Panc1 (cell line): ENCODE measurements at regions not wholly inside any gene's neighbourhood (a gene's known extent, or its start where the extent isn't known, plus 50 kb on each side); places are given as distances from the start of the nearest gene placed in this dataset.

ENCODE experiments used
- ATAC-seq: fragments of 200-7000 bp; cut with Tn5 transposase; 2 replicates; pipeline ENCODE4 v1.9.1; 2020; ENCODE audit warnings: mild to moderate bottlenecking, moderate library complexity
- BruUV-seq: library from RNA; stranded (reverse); fragments of 400-500 nt; replicated peaks from 2 replicates; lab custom pipeline; 2021; lab: Mats Ljungman, UMichigan
- CTCF ChIA-PET: fragments of 300-600 bp; sonication (Branson Sonifier 250); formaldehyde crosslinking; loops from one replicate; lab custom pipeline; 2022; ENCODE audit warnings: antibody characterized with exemption; lab: Charles Lee
- POLR2A ChIA-PET: fragments of 300-600 bp; sonication (Branson Sonifier 250); formaldehyde crosslinking; loops from one replicate; lab custom pipeline; 2022; ENCODE audit warnings: antibody characterized with exemption; lab: Charles Lee
- DNase-seq: peaks from one replicate; pipeline ENCODE4 v3.0.0-alpha.2; 2010; ENCODE audit warnings: low read depth, low spot score
- H3K27ac ChIP-seq: 2 replicates; pipeline ENCODE4 v1.5.1; 2011; ENCODE audit warnings: mild to moderate bottlenecking, low read length, inconsistent platforms
- H3K27me3 ChIP-seq: fragments of 200-500 bp; sonication (Bioruptor generic); 2 replicates; pipeline ENCODE4 v1.6.0; 2014; ENCODE audit warnings: low read length, inconsistent platforms; ENCODE audit not compliant: control insufficient read depth, insufficient read depth
- H3K36me3 ChIP-seq: fragments of 200-500 bp; sonication (Bioruptor generic); 2 replicates; pipeline ENCODE4 v1.5.1; 2014; ENCODE audit warnings: inconsistent platforms, mild to moderate bottlenecking, low read length, moderate library complexity; ENCODE audit not compliant: control insufficient read depth, insufficient read depth
- H3K4me1 ChIP-seq: 2 replicates; pipeline ENCODE4 v1.5.1; 2011; ENCODE audit warnings: inconsistent platforms, mild to moderate bottlenecking, low read length, moderate library complexity; ENCODE audit not compliant: control insufficient read depth, insufficient read depth
- H3K4me3 ChIP-seq, 2 experiments: 2 replicates each; pipeline ENCODE4 v1.5.1; 2011 to 2012; ENCODE audit warnings: low read depth in 2 of 2, low read length in 2 of 2, mild to moderate bottlenecking in 2 of 2, inconsistent platforms in 1 of 2, moderate library complexity in 1 of 2
- H3K9me3 ChIP-seq: fragments of 200-500 bp; sonication (Bioruptor generic); 2 replicates; pipeline ENCODE4 v1.5.1; 2014; ENCODE audit warnings: low read depth, mild to moderate bottlenecking, inconsistent platforms, low read length, moderate library complexity; ENCODE audit not compliant: control insufficient read depth, insufficient read depth
- CTCF ChIP-seq: fragments of 450-650 bp; IDR thresholded peaks from 2 replicates; pipeline ENCODE4 v1.5.1; 2017; ENCODE audit warnings: mild to moderate bottlenecking
- POLR2AphosphoS5 ChIP-seq: IDR thresholded peaks from 2 replicates; pipeline ENCODE4 v1.6.1; 2012; ENCODE audit warnings: mild to moderate bottlenecking, low read depth, low read length, moderate library complexity
- REST ChIP-seq, 2 experiments: IDR thresholded peaks; 2 replicates each; pipeline ENCODE4 v1.6.1; 2011 to 2012; ENCODE audit warnings: low read depth in 2 of 2, control low read depth in 1 of 2, low read length in 1 of 2, mild to moderate bottlenecking in 1 of 2, moderate library complexity in 1 of 2; ENCODE audit not compliant: insufficient read depth in 1 of 2
- SIN3A ChIP-seq: IDR thresholded peaks from 2 replicates; pipeline ENCODE4 v1.6.1; 2012; ENCODE audit warnings: low read depth, mild to moderate bottlenecking, low read length, moderate library complexity, borderline replicate concordance; ENCODE audit not compliant: insufficient read depth
- TCF7L2 ChIP-seq: IDR thresholded peaks from 2 replicates; pipeline ENCODE4 v1.6.1; 2011; ENCODE audit warnings: mild to moderate bottlenecking, low read depth, low read length, inconsistent platforms
- in situ Hi-C: cut with HindIII; loops from 2 replicates; pipeline ENCODE4 v1.10.0; 2016; ENCODE audit warnings: low sequenced_read_pairs, low pct_unique_long_range_greater_than_20kb
- intact Hi-C: fragments of 100-400 bp; cut with micrococcal nuclease; formaldehyde crosslinking; loops from one replicate; pipeline ENCODE4 v1.10.0; 2022; ENCODE audit not compliant: unreplicated experiment

GRCh38 chr5:110894805-110895204 lies 156.0 kb downstream of the SLC25A46 start:
- Histone ChIP-seq H3K27me3 (no peaks in the 10 kb centered on the region), H3K36me3 (no peaks in the 10 kb centered on the region), H3K9me3 (no peaks in the 10 kb centered on the region), H3K4me1 (no peaks in the 10 kb centered on the region), H3K4me3 (no peak overlapping the region), H3K27ac (no peak overlapping the region)
- in situ Hi-C loops (no loop called here), intact Hi-C loops (no loop called here)
- BruUV-seq = no TSS peak
- CTCF ChIA-PET = no interaction called here
- TF ChIP-seq TCF7L2 (no peak), SIN3A (no peak), POLR2AphosphoS5 (no peak), CTCF (no peak), REST (IDR thresholded peaks at IDR 0.05; ENCODE audit: insufficient read depth in 1 of 2, low read depth in 2 of 2, low read length in 1 of 2) (no peak)
- no peak for ATAC-seq
- no peak for DNase-seq
- POLR2A ChIA-PET = no interaction called here

DNA sequence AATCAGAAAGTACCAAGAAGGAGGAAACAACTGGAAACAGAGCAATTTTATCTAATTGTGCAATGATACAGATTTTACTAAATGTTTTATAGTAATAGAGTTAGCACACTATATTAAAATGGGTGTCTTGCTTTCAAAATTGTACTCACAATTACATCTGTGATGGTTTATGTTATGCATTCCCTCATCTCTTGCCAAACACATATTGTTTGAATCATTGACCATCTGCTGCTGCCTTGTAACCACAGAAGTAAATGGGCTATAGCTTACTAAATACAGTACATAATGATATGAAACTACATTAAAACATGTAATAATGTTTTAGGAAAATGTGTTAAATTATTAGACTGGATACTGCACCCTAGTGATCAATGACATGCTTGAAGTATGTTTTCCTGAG lies 158.1 kb downstream of the SLC25A46 start:
- no peaks in the 10 kb centered on the region for H3K9me3 ChIP-seq
- no peak overlapping the region for H3K27ac ChIP-seq
- no TSS peak for BruUV-seq
- H3K27me3 ChIP-seq = no peaks in the 10 kb centered on the region
- no peak for ATAC-seq
- no peaks in the 10 kb centered on the region for H3K4me1 ChIP-seq
- TF ChIP-seq POLR2AphosphoS5 (no peak), SIN3A (no peak), CTCF (no peak), REST (IDR thresholded peaks at IDR 0.05; ENCODE audit: insufficient read depth in 1 of 2, low read depth in 2 of 2, low read length in 1 of 2) (no peak), TCF7L2 (no peak)
- no peaks in the 10 kb centered on the region for H3K36me3 ChIP-seq
- in situ Hi-C loops = no loop called here
- CTCF ChIA-PET = no interaction called here
- POLR2A ChIA-PET = no interaction called here
- H3K4me3 ChIP-seq = no peak overlapping the region
- intact Hi-C loops = no loop called here
- DNase-seq = no peak
